ENCODE measurements at regions not wholly inside any gene's neighbourhood (a gene's known extent, or its start where the extent isn't known, plus 50 kb on each side); places are given as distances from the start of the nearest gene placed in this dataset.

DNA sequence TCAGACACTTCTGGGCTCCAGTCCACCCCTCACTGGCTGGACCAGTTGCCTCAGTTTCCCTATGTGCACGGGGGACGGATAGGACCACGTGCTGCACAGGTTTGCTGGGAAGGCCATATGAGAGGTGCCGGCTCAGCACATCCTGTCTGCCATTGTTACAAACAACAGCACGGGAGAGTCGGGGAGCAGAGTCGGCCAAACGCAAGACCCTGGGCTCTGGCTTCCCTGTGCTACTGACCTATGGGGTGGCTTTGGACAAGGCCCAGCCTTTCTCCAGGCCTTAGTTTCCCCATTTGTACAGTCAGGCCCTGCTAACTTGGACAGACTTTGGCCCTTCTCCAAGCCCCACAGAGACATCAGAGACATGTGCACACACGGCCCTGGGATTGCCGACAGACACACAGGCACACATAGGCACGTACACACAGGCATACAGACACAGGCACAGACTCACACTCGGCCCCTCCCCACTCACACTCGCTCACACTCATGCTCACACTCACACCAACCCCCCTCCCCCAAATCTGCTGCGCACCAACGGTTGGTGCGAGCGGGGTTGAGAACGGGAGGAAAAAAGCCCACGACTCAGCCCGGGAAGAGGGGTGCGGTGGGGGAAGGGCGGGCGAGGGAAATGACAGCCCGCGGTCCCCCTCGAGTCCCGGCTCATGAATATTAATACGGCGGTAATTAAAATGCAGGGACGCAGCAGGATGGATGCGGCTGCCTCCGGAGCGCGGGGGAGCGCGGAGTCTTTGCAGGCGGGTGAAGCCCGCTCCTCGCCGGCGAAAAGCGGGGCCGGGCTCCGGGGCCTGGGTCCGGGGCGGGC, 133.0 kb downstream of the C9orf50 start:
- no peak for TF ChIP-seq ZNF274 (IDR thresholded peaks at IDR 0.05; ENCODE audit: low read depth, low read length)
- no peak for TF ChIP-seq YY1 (IDR thresholded peaks at IDR 0.05; ENCODE audit: insufficient read depth, insufficient read length)
